HEK293T (cell line): ENCODE measurements at regions not wholly inside any gene's neighbourhood (a gene's known extent, or its start where the extent isn't known, plus 50 kb on each side); places are given as distances from the start of the nearest gene placed in this dataset.

ENCODE experiments used
- CTCF ChIA-PET: fragments of 350-600 bp; formaldehyde crosslinking; extraction: SDS; loops from one replicate; lab custom pipeline; 2021; ENCODE audit warnings: antibody characterized with exemption, inconsistent platforms; lab: Yijun Ruan, JAX
- POLR2A ChIA-PET: fragments of 350-600 bp; formaldehyde crosslinking; extraction: SDS; loops from one replicate; lab custom pipeline; 2020; ENCODE audit warnings: antibody characterized with exemption, inconsistent platforms; lab: Yijun Ruan, JAX
- DNase-seq: peaks from one replicate; pipeline ENCODE4 v3.0.0; 2012; ENCODE audit warnings: mixed read lengths; ENCODE audit errors: extremely low spot score
- ARNT ChIP-seq: fragments of 450-650 bp; IDR thresholded peaks from 2 replicates; pipeline ENCODE4 v1.6.1; 2017; ENCODE audit warnings: mild to moderate bottlenecking
- BHLHE40 ChIP-seq: fragments of 450-650 bp; IDR thresholded peaks from 2 replicates; pipeline ENCODE4 v1.6.1; 2016; ENCODE audit warnings: mild to moderate bottlenecking, moderate library complexity, borderline replicate concordance
- CTBP1 ChIP-seq: fragments of 450-650 bp; IDR thresholded peaks from 2 replicates; pipeline ENCODE4 v1.6.1; 2016; ENCODE audit warnings: borderline replicate concordance
- ELF4 ChIP-seq: fragments of 450-650 bp; IDR thresholded peaks from 2 replicates; pipeline ENCODE4 v1.6.1; 2017; ENCODE audit warnings: antibody characterized with exemption
- FOXA1 ChIP-seq: fragments of 450-650 bp; IDR thresholded peaks from 2 replicates; pipeline ENCODE4 v1.6.1; 2016; ENCODE audit warnings: mild to moderate bottlenecking
- FOXM1 ChIP-seq: fragments of 450-650 bp; IDR thresholded peaks from 2 replicates; pipeline ENCODE4 v1.6.1; 2017; ENCODE audit warnings: mild to moderate bottlenecking, borderline replicate concordance
- HDGF ChIP-seq: fragments of 450-650 bp; IDR thresholded peaks from 2 replicates; pipeline ENCODE4 v1.6.1; 2017; ENCODE audit warnings: antibody characterized with exemption, borderline replicate concordance
- L3MBTL2 ChIP-seq: fragments of 450-650 bp; conservative IDR thresholded peaks from 2 replicates; pipeline ENCODE4 v1.6.1; 2016; ENCODE audit warnings: mild to moderate bottlenecking
- LEF1 ChIP-seq: fragments of 450-650 bp; IDR thresholded peaks from 2 replicates; pipeline ENCODE4 v1.6.1; 2017; ENCODE audit warnings: mild to moderate bottlenecking, borderline replicate concordance
- NFRKB ChIP-seq: fragments of 450-650 bp; IDR thresholded peaks from 2 replicates; pipeline ENCODE4 v1.6.1; 2016; ENCODE audit warnings: mild to moderate bottlenecking, moderate library complexity
- PKNOX1 ChIP-seq: fragments of 450-650 bp; IDR thresholded peaks from 2 replicates; pipeline ENCODE4 v1.6.1; 2016
- SP1 ChIP-seq: fragments of 450-650 bp; IDR thresholded peaks from 2 replicates; pipeline ENCODE4 v1.6.1; 2017
- SUZ12 ChIP-seq: fragments of 450-650 bp; IDR thresholded peaks from 2 replicates; pipeline ENCODE4 v1.6.1; 2016; ENCODE audit warnings: mild to moderate bottlenecking
- TARDBP ChIP-seq: fragments of 450-650 bp; IDR thresholded peaks from 2 replicates; pipeline ENCODE4 v1.6.1; 2016
- ZNF384 ChIP-seq: fragments of 450-650 bp; IDR thresholded peaks from 2 replicates; pipeline ENCODE4 v1.6.1; 2016

- POLR2A ChIA-PET: no interaction called here
Measured at GRCh38 chr3:27661797-27662196, 60.3 kb downstream of the EOMES start.

GRCh38 chr3:27659279-27660021 lies 62.7 kb downstream of the EOMES start:
- DNase-seq: peak; percentile 77
- TF ChIP-seq ZNF384: 0 out of 2 replicates have a peak, but pooled peaks have one; percentile 28
- TF ChIP-seq FOXM1: no peak
- ChIA-PET CTCF (no interaction called here), POLR2A (no interaction called here)

More at GRCh38 chr3:27661797-27662196, 60.3 kb downstream of the EOMES start:
- DNase-seq: no peak
- TF ChIP-seq SP1: no peak
- no peak for TF ChIP-seq CTBP1
- no peak for TF ChIP-seq HDGF
- no peak for TF ChIP-seq PKNOX1
- no peak for TF ChIP-seq ZNF384
- no peak for TF ChIP-seq FOXM1
- TF ChIP-seq ARNT: no peak
- no peak for TF ChIP-seq TARDBP
- TF ChIP-seq LEF1: no peak
- TF ChIP-seq BHLHE40: no peak
- no peak for TF ChIP-seq SUZ12
- no peak for TF ChIP-seq ELF4
- TF ChIP-seq L3MBTL2: no peak
- no peak for TF ChIP-seq FOXA1
- CTCF ChIA-PET: no interaction called here

GRCh38 chr3:27658741-27659140 lies 63.4 kb downstream of the EOMES start:
- POLR2A ChIA-PET: no interaction called here
- DNase-seq: no peak
- CTCF ChIA-PET: no interaction called here
- TF ChIP-seq TARDBP: no peak
- no peak for TF ChIP-seq ELF4
- no peak for TF ChIP-seq SUZ12
- no peak for TF ChIP-seq PKNOX1
- TF ChIP-seq NFRKB: no peak
- TF ChIP-seq BHLHE40: no peak
- TF ChIP-seq FOXA1: no peak
- TF ChIP-seq L3MBTL2: no peak
- TF ChIP-seq LEF1: no peak
- no peak for TF ChIP-seq HDGF
- TF ChIP-seq SP1: no peak

GRCh38 chr3:27657871-27658270 lies 64.3 kb downstream of the EOMES start:
- ChIA-PET CTCF (no interaction called here), POLR2A (no interaction called here)
- TF ChIP-seq SP1: no peak
- no peak for TF ChIP-seq CTBP1
- no peak for TF ChIP-seq SUZ12
- TF ChIP-seq FOXM1: no peak
- no peak for TF ChIP-seq FOXA1
- DNase-seq: no peak

- no peak for TF ChIP-seq ELF4
- no peak for TF ChIP-seq L3MBTL2
- no peak for TF ChIP-seq CTBP1
- no peak for TF ChIP-seq HDGF
- TF ChIP-seq FOXA1: no peak
- no peak for DNase-seq
- POLR2A ChIA-PET: no interaction called here
- CTCF ChIA-PET: no interaction called here
Measured at GRCh38 chr3:27657404-27657803, 64.7 kb downstream of the EOMES start.

- POLR2A ChIA-PET: no interaction called here
- no peak for DNase-seq
- TF ChIP-seq SP1 (no peak), NFRKB (no peak), ELF4 (no peak), LEF1 (no peak), BHLHE40 (no peak)
- CTCF ChIA-PET: no interaction called here
Measured at GRCh38 chr3:27656790-27657189, 65.3 kb downstream of the EOMES start.

GRCh38 chr3:27655547-27655946 lies 66.6 kb downstream of the EOMES start:
- ChIA-PET CTCF (no interaction called here), POLR2A (no interaction called here)
- DNase-seq: no peak
- TF ChIP-seq BHLHE40: no peak
- no peak for TF ChIP-seq SP1
- no peak for TF ChIP-seq HDGF
- no peak for TF ChIP-seq ZNF384
- no peak for TF ChIP-seq ELF4
- no peak for TF ChIP-seq ARNT
- TF ChIP-seq FOXM1: no peak
- TF ChIP-seq PKNOX1: no peak
- no peak for TF ChIP-seq NFRKB
- TF ChIP-seq TARDBP: no peak
- no peak for TF ChIP-seq L3MBTL2
- no peak for TF ChIP-seq SUZ12
